ENCODE measurements at regions not wholly inside any gene's neighbourhood (a gene's known extent, or its start where the extent isn't known, plus 50 kb on each side); places are given as distances from the start of the nearest gene placed in this dataset.

- H3K9me1 ChIP-seq (replicated peaks; ENCODE audit: control insufficient read depth, extremely low read depth, insufficient read depth, low read length), result no peaks in the 10 kb centered on the region
- dilution Hi-C loops (cut with MboI; ENCODE audit: extremely low pct_ligation_motif_present, low sequenced_read_pairs), result no loop called here
- no peaks in the 10 kb centered on the region for H3K79me2 ChIP-seq (ENCODE audit: control insufficient read depth, insufficient read depth, low read length)
- no peak overlapping the region for H2AFZ ChIP-seq (ENCODE audit: low read depth, low read length)
- CTCF ChIA-PET, result no interaction called here
- FAIRE-seq (no peak), DNase-seq (ENCODE audit: low read depth, low spot score) (no peak)
- no peak overlapping the region for H3K4me2 ChIP-seq (ENCODE audit: insufficient read depth, low read length)
- no peaks in the 10 kb centered on the region for H3K4me1 ChIP-seq (ENCODE audit: control insufficient read depth, extremely low read depth, insufficient read depth, low read length)
- no peak overlapping the region for H3K27ac ChIP-seq (ENCODE audit: insufficient read depth, low read depth, low read length)
- H3K9me3 ChIP-seq (replicated peaks; ENCODE audit: control insufficient read depth, insufficient read depth, low read length), result no peaks in the 10 kb centered on the region
- no peak overlapping the region for H3K9ac ChIP-seq (replicated peaks; ENCODE audit: extremely low read depth, insufficient read depth, low read length)
- POLR2A ChIA-PET, result no interaction called here
- H3K36me3 ChIP-seq (ENCODE audit: control insufficient read depth in 2 of 2, extremely low read depth in 1 of 2, insufficient read depth in 2 of 2, low read length in 2 of 2), result no peaks in the 10 kb centered on the region
- no peak overlapping the region for H3K4me3 ChIP-seq (replicated peaks in 1 of 3; ENCODE audit: insufficient read depth in 1 of 3, low read depth in 1 of 3, low read length in 3 of 3)
- intact Hi-C loops (cut with micrococcal nuclease), result no loop called here
- no peaks in the 10 kb centered on the region for H4K20me1 ChIP-seq (replicated peaks; ENCODE audit: control insufficient read depth, extremely low read depth, insufficient read depth, low read length)
- BruUV-seq (replicated peaks), result no TSS peak
- no peaks in the 10 kb centered on the region for H3K27me3 ChIP-seq (ENCODE audit: control insufficient read depth in 2 of 2, insufficient read depth in 2 of 2, low read length in 2 of 2)
- no peak for TF ChIP-seq POLR2AphosphoS5 (IDR thresholded peaks at IDR 0.05; ENCODE audit: insufficient read depth, low read depth, low read length)
- no peak for TF ChIP-seq MAX (IDR thresholded peaks at IDR 0.05; ENCODE audit: insufficient read depth, insufficient read length)
- TF ChIP-seq JUN (IDR thresholded peaks at IDR 0.05; ENCODE audit: borderline replicate concordance, insufficient read depth, insufficient read length, low read depth), result no peak
- TF ChIP-seq POLR2A (IDR thresholded peaks at IDR 0.05; ENCODE audit: low read depth, low read length), result no peak
These were observed 2604.5 kb upstream of the PCDH20 start for GRCh38 chr13:64020126-64020525.

GRCh38 chr13:64007339-64007738 lies 2591.7 kb upstream of the PCDH20 start:
- no peak overlapping the region for H3K9ac ChIP-seq (replicated peaks; ENCODE audit: extremely low read depth, insufficient read depth, low read length)
- H3K4me2 ChIP-seq (ENCODE audit: insufficient read depth, low read length), result no peak overlapping the region
- H3K9me3 ChIP-seq (replicated peaks; ENCODE audit: control insufficient read depth, insufficient read depth, low read length), result no peaks in the 10 kb centered on the region
- H3K79me2 ChIP-seq (ENCODE audit: control insufficient read depth, insufficient read depth, low read length), result no peaks in the 10 kb centered on the region
- ChIA-PET POLR2A (no interaction called here), CTCF (no interaction called here)
- DNase-seq (ENCODE audit: low read depth, low spot score) (no peak), FAIRE-seq (no peak)
- no peaks in the 10 kb centered on the region for H4K20me1 ChIP-seq (replicated peaks; ENCODE audit: control insufficient read depth, extremely low read depth, insufficient read depth, low read length)
- BruUV-seq (replicated peaks), result no TSS peak
- H3K27ac ChIP-seq (ENCODE audit: insufficient read depth, low read depth, low read length), result no peak overlapping the region
- no peaks in the 10 kb centered on the region for H3K36me3 ChIP-seq (ENCODE audit: control insufficient read depth in 2 of 2, extremely low read depth in 1 of 2, insufficient read depth in 2 of 2, low read length in 2 of 2)
- intact Hi-C loops (cut with micrococcal nuclease) (no loop called here), dilution Hi-C loops (cut with MboI; ENCODE audit: extremely low pct_ligation_motif_present, low sequenced_read_pairs) (no loop called here)
- no peaks in the 10 kb centered on the region for H3K27me3 ChIP-seq (ENCODE audit: control insufficient read depth in 2 of 2, insufficient read depth in 2 of 2, low read length in 2 of 2)
- H2AFZ ChIP-seq (ENCODE audit: low read depth, low read length), result no peak overlapping the region
- no peak overlapping the region for H3K4me3 ChIP-seq (replicated peaks in 1 of 3; ENCODE audit: insufficient read depth in 1 of 3, low read depth in 1 of 3, low read length in 3 of 3)
- peaks cover 2% of the 10 kb centered on the region for H3K4me1 ChIP-seq (ENCODE audit: control insufficient read depth, extremely low read depth, insufficient read depth, low read length)
- no peaks in the 10 kb centered on the region for H3K9me1 ChIP-seq (replicated peaks; ENCODE audit: control insufficient read depth, extremely low read depth, insufficient read depth, low read length)
- no peak for TF ChIP-seq POLR2AphosphoS5 (IDR thresholded peaks at IDR 0.05; ENCODE audit: insufficient read depth, low read depth, low read length)
- TF ChIP-seq EZH2 (IDR thresholded peaks at IDR 0.05; ENCODE audit: borderline replicate concordance, low read depth, low read length, severe bottlenecking), result no peak
- no peak for TF ChIP-seq POLR2A (IDR thresholded peaks at IDR 0.05; ENCODE audit: low read depth, low read length)
- TF ChIP-seq FOS (IDR thresholded peaks at IDR 0.05; ENCODE audit: borderline replicate concordance, insufficient read depth, low read length), result no peak
- no peak for TF ChIP-seq JUN (IDR thresholded peaks at IDR 0.05; ENCODE audit: borderline replicate concordance, insufficient read depth, insufficient read length, low read depth)
- TF ChIP-seq MYC (IDR thresholded peaks at IDR 0.05; ENCODE audit: low read depth, low read length), result no peak
- no peak for TF ChIP-seq MAX (IDR thresholded peaks at IDR 0.05; ENCODE audit: insufficient read depth, insufficient read length)
- TF ChIP-seq CTCF (IDR thresholded peaks at IDR 0.05; ENCODE audit: extremely low read depth in 1 of 2, insufficient read depth in 1 of 2, low read depth in 1 of 2, low read length in 2 of 2), result no peak
- no peak for TF ChIP-seq GATA2 (IDR thresholded peaks at IDR 0.05; ENCODE audit: insufficient read depth, insufficient read length, low read depth, low read length)

Data from endothelial cell of umbilical vein (primary cell).